ENCODE measurements at regions not wholly inside any gene's neighbourhood (a gene's known extent, or its start where the extent isn't known, plus 50 kb on each side); places are given as distances from the start of the nearest gene placed in this dataset.

DNA sequence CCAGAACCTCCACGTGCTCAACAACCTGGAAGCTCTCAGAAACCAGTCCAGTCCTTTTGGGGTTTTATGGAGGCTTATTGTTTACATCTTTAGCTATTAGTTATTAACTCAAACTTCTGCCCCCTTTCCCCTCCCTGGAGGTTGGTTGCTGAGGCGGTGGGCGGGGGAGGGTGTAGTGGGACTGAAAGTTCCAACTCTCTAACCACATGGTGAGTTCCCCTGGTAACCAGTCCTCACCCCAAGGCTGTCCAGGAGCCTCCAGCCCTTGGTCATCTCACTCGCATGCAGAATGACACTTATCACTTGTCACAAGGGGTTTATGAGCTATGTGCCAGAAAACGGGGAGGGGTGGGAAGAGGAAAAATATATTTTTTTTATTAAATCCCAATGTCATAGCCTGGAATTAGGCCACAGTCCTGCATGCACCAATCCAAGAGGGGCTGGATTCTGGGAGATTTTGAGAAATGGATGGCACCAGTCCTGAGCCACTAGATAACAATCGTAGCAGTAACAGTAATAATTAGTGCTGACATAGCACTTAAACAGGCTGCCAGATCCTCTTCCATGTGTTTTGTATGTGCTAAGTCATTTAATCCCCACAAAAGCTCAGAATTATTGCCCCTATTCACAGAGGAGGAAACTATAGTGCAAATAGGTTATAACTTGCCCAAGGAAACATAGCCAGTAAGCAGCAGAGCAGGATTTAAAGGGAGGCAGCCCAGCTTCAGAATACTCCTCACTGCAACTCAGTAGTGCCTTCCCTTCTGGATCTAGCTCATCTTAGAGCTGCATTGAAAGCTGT lies 85.7 kb downstream of the CRYGS start:
- Mint-ChIP-seq H3K4me3 (no peak overlapping the region), H3K9me3 (no peaks in the 10 kb centered on the region; a peak in 1 of 5 replicates), H3K4me1 (peaks cover 6 to 24% of the 10 kb centered on the region in 2 experiments), H3K36me3 (ENCODE audit: insufficient read depth in 1 of 3, low read depth in 3 of 3) (no peaks in the 10 kb centered on the region), H3K27me3 (ENCODE audit: low read depth) (peaks cover 6% of the 10 kb centered on the region), H3K27ac (no peak overlapping the region)
- Histone ChIP-seq H3K9me3 (ENCODE audit: control insufficient read depth, low read depth, low read length) (no peaks in the 10 kb centered on the region), H2AK5ac (ENCODE audit: insufficient read length, low read length) (no peak overlapping the region), H3K4me2 (ENCODE audit: insufficient read depth, insufficient read length, low read length) (no peak overlapping the region), H3K18ac (ENCODE audit: insufficient read length, low read depth, low read length) (no peak overlapping the region), H3T11ph (ENCODE audit: low read length) (no peak overlapping the region), H2BK12ac (ENCODE audit: insufficient read length, low read depth, low read length) (no peak overlapping the region), H2BK120ac (ENCODE audit: low read depth, low read length, poor library complexity, severe bottlenecking) (no peak overlapping the region), H3K14ac (ENCODE audit: insufficient read depth, low read length) (no peak overlapping the region), H2AFZ (ENCODE audit: low read length) (no peak overlapping the region), H3K27ac (ENCODE audit: insufficient read length, low read depth, low read length) (no peak overlapping the region), H2BK20ac (ENCODE audit: low read depth, low read length, poor library complexity, severe bottlenecking) (no peak overlapping the region), H3K4ac (ENCODE audit: low read depth, low read length) (no peak overlapping the region), H2BK15ac (ENCODE audit: low read depth, low read length) (no peak overlapping the region), H3K23me2 (ENCODE audit: insufficient read length, low read depth, low read length, poor library complexity, severe bottlenecking) (no peaks in the 10 kb centered on the region), H3K27me3 (ENCODE audit: insufficient read depth, low read length) (no peaks in the 10 kb centered on the region), H4K91ac (ENCODE audit: insufficient read length, low read depth, low read length) (no peak overlapping the region), H4K20me1 (ENCODE audit: control insufficient read depth, insufficient read depth, insufficient read length) (no peaks in the 10 kb centered on the region), H3K23ac (ENCODE audit: insufficient read length, low read depth, low read length) (no peak overlapping the region), H2BK5ac (ENCODE audit: insufficient read length, low read length) (no peak overlapping the region), H3K79me1 (ENCODE audit: insufficient read depth, low read depth, low read length, poor library complexity, severe bottlenecking) (no peaks in the 10 kb centered on the region), H4K8ac (replicated peaks; ENCODE audit: insufficient read length, low read depth, low read length) (no peak overlapping the region), H4K5ac (ENCODE audit: insufficient read length, low read depth, low read length) (no peak overlapping the region), H3K79me2 (ENCODE audit: insufficient read depth, low read length) (no peaks in the 10 kb centered on the region), H3K9ac (ENCODE audit: extremely low read depth, insufficient read length, low read length) (no peak overlapping the region), H3K4me1 (ENCODE audit: insufficient read depth, low read length) (no peaks in the 10 kb centered on the region), H3K56ac (ENCODE audit: insufficient read length, low read depth, low read length) (no peak overlapping the region)
- DNase-seq, result no peak
- no CpG with 5 or more reads among the region's 6 CpGs for WGBS (ENCODE audit: extremely low coverage, insufficient read length, low lambda C conversion rate)
- TF ChIP-seq CTCF (conservative IDR thresholded peaks at IDR 0.05), result no peak

Measured in H9 (cell line).